ENCODE measurements at regions not wholly inside any gene's neighbourhood (a gene's known extent, or its start where the extent isn't known, plus 50 kb on each side); places are given as distances from the start of the nearest gene placed in this dataset.
"Not testable (repeated sequence)": the region's sequence is repeated elsewhere in the genome, so short reads cannot be mapped to it uniquely, and the experiment has no call there.

DNA sequence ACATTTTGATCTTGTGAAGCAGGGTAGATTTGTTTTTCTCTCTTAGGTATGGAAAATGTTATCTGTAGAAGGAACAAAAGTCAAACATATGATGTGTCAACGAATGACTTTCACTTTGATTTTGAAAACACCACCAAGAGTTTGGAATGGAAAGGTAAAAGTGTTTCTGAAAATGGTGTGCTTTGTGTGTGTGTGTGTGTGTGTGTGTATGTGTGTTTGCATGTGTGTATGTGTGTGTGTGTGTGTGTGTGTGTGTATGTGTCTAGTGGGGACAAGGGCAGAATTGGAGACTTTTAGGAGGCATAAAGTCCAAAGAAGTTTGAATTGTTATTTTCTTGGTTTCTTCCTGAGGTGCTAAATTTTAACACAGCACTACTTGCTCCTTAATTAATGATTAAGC is 115.4 kb upstream of the PRKCQ start:
- DNase-seq (ENCODE audit: low read depth in 2 of 2), result no peak

DNA sequence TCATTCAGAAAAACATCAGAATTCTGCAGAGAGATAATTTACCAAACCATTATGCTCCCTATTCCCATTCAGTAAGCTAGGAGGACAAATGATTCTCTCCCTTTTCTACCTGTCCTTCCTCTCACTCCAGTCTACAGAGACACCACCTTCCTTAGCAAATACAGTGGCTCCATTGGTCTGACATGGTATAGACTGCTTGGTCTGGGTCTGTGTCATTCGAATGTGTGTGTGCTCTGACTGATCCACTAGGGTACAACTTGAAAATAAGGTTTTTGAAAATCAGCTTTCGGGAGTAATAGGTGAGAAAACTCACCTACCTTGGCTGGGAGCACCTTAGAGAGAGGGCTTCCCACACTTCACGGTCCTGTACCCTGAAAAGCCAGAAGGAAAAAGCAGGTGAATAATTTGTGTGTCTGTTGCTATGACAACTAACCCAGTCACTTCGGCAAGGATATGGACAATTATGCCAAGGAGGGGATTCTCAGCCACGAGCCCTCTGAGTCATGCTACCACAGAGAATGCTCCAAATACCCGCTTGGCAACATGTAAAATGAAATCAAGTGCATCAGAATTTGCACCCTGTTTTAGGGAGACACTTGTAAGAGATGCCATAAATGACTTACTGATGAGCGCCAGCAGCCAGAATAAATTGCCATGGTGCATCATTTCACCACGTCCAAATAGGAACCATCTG is 114.5 kb upstream of the PRKCQ start:
- DNase-seq (ENCODE audit: low read depth in 2 of 2), result no peak

DNA sequence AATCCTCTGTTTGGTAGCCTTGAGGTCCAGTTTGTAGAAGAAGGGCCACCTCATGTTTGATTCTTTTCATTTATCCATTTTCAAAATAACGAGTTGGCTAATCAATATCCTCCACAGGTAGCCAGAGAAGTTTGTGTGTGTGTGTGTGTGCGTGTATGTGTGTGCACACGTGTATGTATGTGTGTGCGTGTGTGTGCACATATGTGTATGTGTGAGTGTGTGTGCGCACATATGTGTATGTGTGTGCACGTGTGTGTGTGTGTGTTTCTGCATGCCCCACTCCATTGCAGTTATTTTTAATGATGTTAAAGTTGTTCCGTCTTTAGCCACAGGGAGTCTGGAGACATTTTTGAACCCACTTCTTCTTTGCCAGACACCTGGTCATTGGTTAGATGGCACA is 112.8 kb upstream of the PRKCQ start:
- DNase-seq (ENCODE audit: low read depth in 2 of 2), result no peak

DNA sequence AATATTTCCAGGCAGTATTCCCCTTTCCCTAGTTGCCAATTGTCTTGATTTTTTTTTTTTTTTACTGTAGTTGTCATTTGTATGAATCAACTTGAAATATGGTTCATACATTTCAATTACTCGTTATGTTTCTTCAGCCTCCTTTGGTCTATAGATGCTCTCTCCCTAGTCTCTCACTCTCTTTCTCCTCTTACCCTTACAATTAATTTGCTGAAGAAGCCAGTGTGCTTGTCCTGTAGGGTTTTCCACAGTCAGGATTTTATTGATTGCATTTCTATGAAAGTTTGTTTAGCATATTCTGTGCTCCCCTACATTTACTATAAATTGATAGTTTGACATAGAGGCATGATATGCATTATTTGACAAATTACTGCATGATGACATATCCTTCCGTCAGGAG is 112.0 kb upstream of the PRKCQ start:
- no peak for DNase-seq (ENCODE audit: low read depth in 2 of 2)

DNA sequence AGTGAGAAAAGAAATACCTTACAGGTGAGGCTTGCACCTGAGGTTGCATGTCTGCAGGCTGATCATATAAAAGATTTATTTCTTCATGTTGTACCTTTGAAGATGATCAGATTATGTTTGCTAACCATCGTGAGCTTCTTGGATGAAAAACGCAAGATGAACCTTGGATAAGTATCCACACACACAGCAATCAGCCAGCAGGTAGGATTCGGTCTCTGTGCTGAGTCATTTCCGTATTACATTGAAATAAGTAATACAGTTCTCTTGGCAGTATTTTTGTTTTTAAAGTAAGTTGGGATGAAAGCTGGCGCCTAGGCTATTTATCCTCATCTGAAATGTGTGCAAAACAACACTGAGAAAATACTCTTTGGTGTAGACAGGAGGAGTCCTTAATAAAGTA is 109.0 kb upstream of the PRKCQ start:
- no peak for DNase-seq (ENCODE audit: low read depth in 2 of 2)

DNA sequence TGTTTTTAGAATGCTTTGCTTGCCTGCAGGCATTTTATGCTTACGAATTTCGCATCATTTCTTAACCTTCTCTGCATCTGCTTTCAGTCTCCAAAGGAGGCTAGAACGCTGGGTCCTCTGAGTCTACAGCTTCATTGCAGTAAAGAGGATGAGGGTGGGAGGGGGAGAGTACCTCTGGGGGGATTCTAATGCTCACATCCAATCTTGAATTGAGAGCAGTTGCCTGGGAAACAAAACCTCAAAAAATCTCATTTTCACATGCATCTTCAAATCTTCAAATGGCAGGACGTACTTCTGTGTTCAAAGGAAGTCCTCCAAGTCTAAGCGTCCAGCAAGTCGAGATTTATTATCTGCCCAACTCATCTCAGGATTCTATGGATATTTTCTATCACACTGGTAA is 100.7 kb upstream of the PRKCQ start:
- DNase-seq (ENCODE audit: low read depth in 2 of 2), result no peak

DNA sequence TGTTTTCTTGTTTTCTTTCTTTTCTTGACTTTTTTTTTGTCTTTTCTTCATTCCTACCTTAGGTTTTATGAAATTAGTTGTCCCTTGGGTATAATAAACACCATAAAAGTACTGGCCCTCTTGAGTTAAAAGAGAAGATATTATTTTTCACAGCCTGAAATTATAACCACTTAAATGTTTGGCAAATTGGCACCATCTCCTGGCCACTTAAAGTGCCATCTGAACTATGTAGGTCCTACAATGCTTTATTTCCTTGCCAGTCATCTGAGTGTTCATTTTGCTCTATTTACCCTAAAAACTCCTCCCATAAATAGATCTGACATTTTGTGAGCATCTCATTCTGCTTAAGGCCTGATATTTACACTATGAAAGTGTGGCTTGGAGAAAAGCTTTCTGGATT is 98.9 kb upstream of the PRKCQ start:
- no peak for DNase-seq (ENCODE audit: low read depth in 2 of 2)

DNA sequence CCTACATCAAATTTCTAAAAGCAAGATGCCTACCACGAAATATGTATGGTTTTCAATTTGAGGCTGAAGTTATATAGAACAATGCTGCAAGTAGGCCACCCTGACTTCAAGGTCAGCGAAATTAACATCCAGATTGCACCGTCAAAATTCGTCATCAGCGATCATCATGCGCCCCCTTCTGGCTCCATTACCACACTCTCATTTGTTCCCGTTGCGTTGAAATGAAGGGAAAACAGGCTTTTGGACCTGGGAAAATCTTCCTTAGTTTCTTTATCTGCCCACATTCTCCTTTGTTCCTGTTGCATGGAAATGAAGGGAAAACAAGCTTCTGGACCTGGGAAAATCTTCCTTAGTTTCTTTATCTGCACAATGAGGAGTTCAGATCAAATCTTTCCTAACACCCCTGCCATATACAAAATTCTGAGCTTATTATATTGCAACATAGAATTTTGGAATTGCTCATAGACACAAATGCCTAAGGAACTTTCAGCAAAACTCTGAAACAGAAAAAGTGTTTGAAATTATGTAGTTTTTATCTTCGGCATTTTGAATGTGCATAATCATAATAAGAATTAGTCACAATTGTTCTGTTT is 98.2 kb upstream of the PRKCQ start:
- peak; percentile 34 to 48 for DNase-seq (ENCODE audit: low read depth in 2 of 2)

DNA sequence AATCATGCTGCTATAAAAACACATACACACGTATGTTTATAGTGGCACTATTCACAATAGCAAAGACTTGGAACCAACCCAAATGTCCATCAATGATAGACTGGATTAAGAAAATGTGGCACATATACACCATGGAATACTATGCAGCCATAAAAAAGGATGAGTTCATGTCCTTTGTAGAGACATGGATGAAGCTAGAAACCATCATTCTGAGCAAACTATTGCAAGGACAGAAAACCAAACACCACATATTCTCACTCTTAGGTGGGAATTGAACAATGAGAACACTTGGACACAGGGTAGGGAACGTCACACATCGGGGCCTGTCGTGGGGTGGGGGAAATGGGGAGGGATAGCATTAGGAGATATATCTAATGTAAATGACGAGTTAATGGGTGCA is 97.1 kb upstream of the PRKCQ start:
- not testable (repeated sequence) for DNase-seq (ENCODE audit: low read depth in 2 of 2)

DNA sequence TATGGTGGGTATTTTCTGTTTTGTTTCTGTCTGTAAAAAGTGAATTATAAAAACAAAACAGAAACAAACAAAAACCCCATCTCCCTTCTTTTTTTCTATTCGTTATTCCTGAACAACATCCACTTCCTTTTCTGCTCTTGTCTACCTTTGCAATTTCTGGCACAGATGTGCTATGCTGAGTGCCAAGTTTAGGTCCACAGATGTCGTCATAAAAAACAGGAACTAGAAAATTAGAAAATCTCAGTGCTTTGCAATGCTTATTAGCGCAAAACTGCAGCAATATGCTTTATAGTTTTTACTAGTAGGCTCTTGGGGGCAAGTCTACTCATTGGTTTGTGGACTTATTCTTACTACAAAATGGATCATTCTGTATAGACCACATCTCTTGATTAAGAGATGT is 94.2 kb upstream of the PRKCQ start:
- DNase-seq (ENCODE audit: low read depth in 2 of 2), result no peak

DNA sequence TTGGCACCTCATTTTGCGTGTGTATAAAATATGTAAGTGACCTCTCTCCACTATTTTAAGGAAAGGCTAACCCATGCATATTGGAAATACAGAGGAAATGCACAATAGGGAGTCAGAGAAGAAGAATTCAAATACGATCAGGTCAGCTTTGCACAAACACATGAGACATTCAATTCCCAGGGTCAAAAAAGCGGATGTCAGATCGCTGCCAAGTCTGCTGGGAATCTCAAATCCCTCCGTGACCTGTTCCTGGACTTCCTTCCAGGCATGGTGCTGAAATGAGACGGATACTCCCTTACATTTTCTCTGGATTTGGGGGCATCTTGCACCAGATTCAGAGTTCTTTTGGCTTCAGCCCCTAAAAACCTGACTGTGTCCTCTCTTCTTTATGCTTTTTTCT is 91.9 kb upstream of the PRKCQ start:
- DNase-seq (ENCODE audit: low read depth in 2 of 2), result no peak

DNA sequence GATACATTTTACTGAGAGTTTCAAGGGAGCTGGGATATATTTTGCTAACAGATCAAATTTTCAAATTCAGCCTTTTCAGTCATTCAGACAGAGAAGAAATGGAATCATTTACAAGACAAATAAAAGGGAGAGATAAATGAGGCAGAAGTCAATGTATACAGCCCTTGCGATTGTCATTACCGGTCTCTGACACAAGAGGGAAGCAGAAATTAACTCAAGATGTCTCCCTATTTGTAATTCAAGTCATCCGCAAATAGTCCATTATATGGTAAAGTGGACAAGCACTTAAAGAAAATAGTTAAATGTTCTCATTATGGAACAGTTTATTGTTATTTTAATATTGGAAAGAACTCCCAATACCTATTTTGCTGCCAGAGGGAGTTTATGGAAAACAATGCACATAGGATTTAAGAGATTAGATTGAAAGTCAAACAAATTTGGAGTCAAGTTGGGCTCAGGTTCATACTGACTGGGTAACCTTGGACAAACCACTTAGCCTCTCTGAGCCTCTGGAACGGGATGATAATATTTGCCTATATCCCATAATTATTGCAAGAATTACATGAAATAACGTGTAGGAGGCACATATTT is 89.3 kb upstream of the PRKCQ start:
- DNase-seq (ENCODE audit: low read depth in 2 of 2), result no peak

DNA sequence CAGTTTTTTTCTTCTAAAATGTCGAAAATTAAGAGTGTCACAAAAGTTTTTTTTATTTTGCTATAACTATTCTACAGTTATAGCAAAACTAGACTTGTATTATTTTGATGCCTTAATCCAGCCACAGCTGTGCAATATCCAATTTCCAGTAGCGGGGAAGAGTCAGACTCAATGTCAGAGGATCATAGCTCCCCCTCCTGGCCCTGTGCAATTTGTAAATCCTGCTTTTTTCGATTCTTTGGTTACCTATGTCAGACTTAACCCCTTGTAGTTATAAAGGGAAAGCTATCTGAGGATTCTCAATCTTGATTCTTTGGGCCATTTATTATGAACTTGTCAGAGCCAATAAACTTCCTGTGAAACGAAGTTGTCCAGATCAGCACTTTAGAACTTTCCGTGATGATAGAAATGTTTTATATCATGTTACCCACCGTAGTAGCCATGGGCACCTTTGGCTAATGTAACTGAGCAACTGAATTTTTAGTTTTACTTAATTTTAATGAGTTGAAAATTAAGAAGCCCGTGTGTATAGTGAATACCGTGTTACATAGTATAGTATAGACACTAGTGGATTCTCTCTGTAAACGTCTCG is 87.7 kb upstream of the PRKCQ start:
- DNase-seq (ENCODE audit: low read depth in 2 of 2), result no peak

DNA sequence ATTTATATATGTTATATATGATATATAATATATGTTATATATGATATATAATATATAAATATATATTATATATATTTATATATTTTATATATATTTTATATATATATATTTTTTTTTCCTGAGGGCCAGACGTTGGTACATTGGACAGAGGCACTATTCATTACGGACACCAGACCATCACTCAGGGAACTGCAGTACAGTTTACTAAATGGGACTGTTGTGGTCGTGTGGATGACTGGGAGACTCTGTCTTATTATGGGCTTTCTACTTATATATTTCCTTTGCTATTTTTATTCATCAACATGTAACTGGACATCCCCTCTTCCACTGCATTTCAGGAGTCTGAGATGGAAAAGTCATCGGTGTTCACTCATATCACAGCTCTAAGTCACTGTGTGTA is 87.1 kb upstream of the PRKCQ start:
- no peak for DNase-seq (ENCODE audit: low read depth in 2 of 2)

DNA sequence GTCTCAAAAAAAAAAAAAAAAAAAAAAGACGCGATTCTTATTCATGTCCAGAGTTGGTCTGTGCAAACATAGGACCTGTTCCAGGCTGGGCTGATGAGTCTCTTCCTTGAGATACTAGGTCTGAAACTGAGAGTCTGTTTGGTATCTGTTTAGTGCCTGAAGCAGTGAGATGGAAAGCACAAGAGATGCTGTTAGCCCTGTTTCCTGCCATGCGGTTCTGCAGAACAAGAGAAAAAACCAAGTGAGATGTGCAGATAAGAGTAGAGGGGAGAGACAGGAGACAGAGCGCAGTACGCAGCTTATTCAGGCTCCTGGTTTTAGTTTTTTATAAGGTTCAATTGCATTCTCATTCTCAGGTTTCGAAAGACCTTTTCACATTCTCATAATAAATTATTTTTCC is 85.8 kb upstream of the PRKCQ start:
- DNase-seq (ENCODE audit: low read depth in 2 of 2), result peak in 1 of 2 donors; percentile 7

DNA sequence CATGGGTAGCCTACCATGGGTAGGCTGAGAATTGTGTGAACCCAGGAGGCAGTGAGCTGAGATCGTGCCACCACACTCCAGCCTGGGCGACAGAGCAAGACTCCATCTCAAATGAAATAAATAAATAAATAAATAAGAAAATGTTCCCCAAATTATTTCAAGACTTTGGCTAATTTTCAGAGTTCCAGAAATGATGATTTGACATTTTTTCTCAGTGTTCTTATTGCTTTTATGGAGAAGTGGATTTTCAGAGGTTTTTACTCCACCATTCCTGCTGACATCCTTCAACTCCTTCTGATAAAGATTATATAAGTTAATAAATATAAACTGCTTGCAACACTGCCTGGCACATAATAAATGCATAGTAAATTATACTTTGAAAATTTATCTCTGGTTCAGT is 80.4 kb upstream of the PRKCQ start:
- DNase-seq (ENCODE audit: low read depth in 2 of 2), result no peak

DNA sequence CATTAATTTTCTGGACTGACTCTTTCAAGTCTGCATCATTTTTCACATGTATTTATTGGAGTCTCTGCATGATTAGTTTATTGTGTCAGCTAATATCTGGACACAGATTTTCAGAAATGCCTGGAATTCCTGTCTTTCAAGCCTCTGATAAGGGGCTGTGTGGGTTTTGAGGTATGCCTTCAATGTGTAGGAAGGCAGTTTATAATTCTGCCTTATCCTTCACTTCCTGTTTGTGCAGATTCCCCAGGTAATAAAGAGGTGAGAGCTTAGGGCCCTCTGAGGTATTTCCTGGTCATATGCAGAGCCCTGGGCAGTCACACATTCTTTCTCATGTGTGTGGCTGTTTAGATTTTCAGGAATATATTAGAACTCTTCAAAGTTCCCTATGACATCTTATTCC is 79.4 kb upstream of the PRKCQ start:
- no peak for DNase-seq (ENCODE audit: low read depth in 2 of 2)

DNA sequence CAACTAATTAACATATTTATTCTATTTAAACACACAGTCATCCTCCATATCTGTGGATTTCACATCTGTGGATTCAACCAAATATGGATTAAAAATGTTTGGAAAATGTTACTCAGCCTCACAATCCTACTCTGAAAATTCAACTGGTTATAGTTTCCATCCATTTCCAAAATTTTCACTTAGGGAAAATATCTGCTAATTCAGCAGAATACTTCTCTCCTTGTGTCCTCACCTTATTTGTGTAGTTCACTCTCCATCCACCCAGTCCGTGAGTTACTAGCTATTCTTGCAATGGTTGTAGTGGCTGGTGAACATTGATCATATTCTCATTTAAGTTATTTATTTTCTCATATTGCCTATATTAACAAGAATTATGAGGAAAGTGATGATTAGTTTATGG is 77.6 kb upstream of the PRKCQ start:
- no peak for DNase-seq (ENCODE audit: low read depth in 2 of 2)

DNA sequence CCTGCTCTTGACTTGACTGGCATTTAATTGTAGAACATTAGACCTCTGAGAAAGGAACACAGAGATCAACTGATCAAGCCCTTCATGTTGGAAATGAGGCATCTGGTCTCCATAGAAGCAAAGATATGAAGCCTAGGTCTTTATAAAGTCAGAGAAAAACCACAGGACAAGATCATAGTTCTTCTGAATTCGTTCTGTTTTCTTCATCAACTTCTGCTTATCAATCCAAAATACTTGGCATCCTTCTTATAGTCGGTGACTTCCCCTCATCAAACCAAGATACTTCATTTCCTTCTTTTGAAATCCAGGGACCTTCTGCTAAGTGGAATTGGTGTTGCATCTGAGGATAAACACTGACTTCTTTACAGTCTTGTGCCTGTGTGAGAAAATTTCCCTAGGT is 77.1 kb upstream of the PRKCQ start:
- DNase-seq (ENCODE audit: low read depth in 2 of 2), result no peak

DNA sequence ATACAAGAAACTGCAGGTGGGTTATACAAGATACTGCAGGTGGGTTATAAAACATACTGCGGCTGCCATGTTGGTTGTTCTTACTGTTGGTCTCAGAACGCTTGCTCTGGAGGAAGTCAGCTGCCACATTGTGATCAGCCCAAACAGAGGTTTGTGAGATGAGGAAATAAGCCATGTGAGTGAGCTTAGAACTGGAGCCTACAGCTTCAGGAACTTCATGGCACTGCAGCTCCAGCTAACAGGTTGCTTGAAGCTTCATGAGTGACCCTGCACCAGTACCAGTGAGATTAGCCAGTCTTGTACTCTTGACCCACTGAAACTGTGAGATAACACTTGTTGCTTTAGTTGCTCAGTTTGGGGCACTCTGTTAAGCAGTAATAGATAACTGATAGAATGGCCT is 74.5 kb upstream of the PRKCQ start:
- no peak for DNase-seq (ENCODE audit: low read depth in 2 of 2)

DNA sequence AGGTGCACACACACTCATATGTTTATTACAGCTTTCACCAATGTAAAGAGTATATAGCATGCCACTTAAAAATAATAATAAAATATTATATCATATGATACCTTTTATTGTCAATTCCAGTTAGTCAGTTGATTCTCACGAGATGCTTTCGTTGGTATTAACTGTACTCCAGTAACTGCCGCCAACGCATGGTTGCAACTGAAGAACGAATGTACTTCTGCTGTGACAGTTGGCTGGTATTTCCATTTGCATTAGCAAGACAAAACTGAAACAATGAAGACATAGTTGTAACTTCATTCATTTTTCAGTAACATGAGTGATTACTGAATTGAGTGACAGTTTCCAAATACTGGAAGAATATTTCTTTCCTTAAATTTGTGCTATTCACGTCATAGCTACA is 70.5 kb upstream of the PRKCQ start:
- DNase-seq (ENCODE audit: low read depth in 2 of 2), result no peak

DNA sequence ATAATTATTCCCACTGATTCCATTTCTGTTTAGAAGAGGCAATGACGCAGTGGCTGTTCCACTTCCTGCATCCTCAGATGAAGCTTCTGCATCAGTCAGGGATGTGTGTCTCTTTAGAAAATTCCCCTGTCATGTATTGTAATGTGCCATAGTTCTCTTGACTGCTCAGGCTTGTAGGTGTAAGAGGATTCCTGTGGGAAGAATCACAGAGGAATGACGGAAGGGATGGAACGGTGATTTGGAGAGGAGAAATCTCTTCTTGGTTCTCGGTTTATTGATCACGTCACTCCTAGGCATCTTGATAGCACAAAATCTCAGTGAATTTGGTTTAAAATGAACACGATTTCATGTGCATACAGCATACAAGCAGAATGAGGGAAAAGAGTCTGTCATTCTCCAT is 69.8 kb upstream of the PRKCQ start:
- no peak for DNase-seq (ENCODE audit: low read depth in 2 of 2)

Measured in stimulated activated CD8-positive, alpha-beta memory T cell treated with anti-CD3 and anti-CD28 coated beads, Interleukin-7, amount 100 ng/mL, for 1 hour (primary cell).